Panc1 (cell line): ENCODE measurements at regions not wholly inside any gene's neighbourhood (a gene's known extent, or its start where the extent isn't known, plus 50 kb on each side); places are given as distances from the start of the nearest gene placed in this dataset.

Experiments
- CTCF ChIP-seq: fragments of 450-650 bp; IDR thresholded peaks from 2 replicates; pipeline ENCODE4 v1.5.1; 2017; ENCODE audit warnings: mild to moderate bottlenecking
- POLR2AphosphoS5 ChIP-seq: IDR thresholded peaks from 2 replicates; pipeline ENCODE4 v1.6.1; 2012; ENCODE audit warnings: mild to moderate bottlenecking, low read depth, low read length, moderate library complexity
- REST ChIP-seq, 2 experiments: IDR thresholded peaks; 2 replicates each; pipeline ENCODE4 v1.6.1; 2011 to 2012; ENCODE audit warnings: low read depth in 2 of 2, control low read depth in 1 of 2, low read length in 1 of 2, mild to moderate bottlenecking in 1 of 2, moderate library complexity in 1 of 2; ENCODE audit not compliant: insufficient read depth in 1 of 2
- SIN3A ChIP-seq: IDR thresholded peaks from 2 replicates; pipeline ENCODE4 v1.6.1; 2012; ENCODE audit warnings: low read depth, mild to moderate bottlenecking, low read length, moderate library complexity, borderline replicate concordance; ENCODE audit not compliant: insufficient read depth
- TCF7L2 ChIP-seq: IDR thresholded peaks from 2 replicates; pipeline ENCODE4 v1.6.1; 2011; ENCODE audit warnings: mild to moderate bottlenecking, low read depth, low read length, inconsistent platforms

- no peak for TF ChIP-seq CTCF
- no peak for TF ChIP-seq REST (IDR thresholded peaks at IDR 0.05; ENCODE audit: insufficient read depth in 1 of 2, low read depth in 2 of 2, low read length in 1 of 2)
- TF ChIP-seq POLR2AphosphoS5, result no peak
- TF ChIP-seq TCF7L2, result no peak
- no peak for TF ChIP-seq SIN3A
These were observed 243.5 kb upstream of the ZNF521 start for GRCh38 chr18:25595274-25596060.
